CD14-positive monocyte (primary cell): ENCODE measurements at regions not wholly inside any gene's neighbourhood (a gene's known extent, or its start where the extent isn't known, plus 50 kb on each side); places are given as distances from the start of the nearest gene placed in this dataset.
"Not testable (repeated sequence)": the region's sequence is repeated elsewhere in the genome, so short reads cannot be mapped to it uniquely, and the experiment has no call there.

Experiments used
- DNase-seq, 3 donors: peaks; one replicate each; pipeline ENCODE4 v3.0.0-alpha.2; 2011 to 2022
- H2AFZ ChIP-seq: 2 replicates; pipeline ENCODE4 v1.6.0; 2012; ENCODE audit warnings: mild to moderate bottlenecking, low read depth, low read length, inconsistent platforms; ENCODE audit not compliant: insufficient read depth, poor library complexity, severe bottlenecking
- H3K27ac ChIP-seq, 2 donors: 1 replicate in 1 of 2; 2 replicates in 1 of 2; pipeline ENCODE4 v1.5.1; 2012 to 2013; ENCODE audit warnings: low read length in 2 of 2, control low read depth in 1 of 2, inconsistent platforms in 1 of 2, low read depth in 1 of 2, mild to moderate bottlenecking in 1 of 2
- H3K27me3 ChIP-seq, 2 donors: one replicate each; pipeline versions ENCODE4 v1.6.0 to v1.6.1; 2011 to 2013; ENCODE audit warnings: low read length in 2 of 2; ENCODE audit not compliant: control insufficient read depth in 2 of 2, insufficient read depth in 2 of 2
- H3K36me3 ChIP-seq, 2 donors: replicated peaks in 1 of 2; 1 replicate in 1 of 2; 2 replicates in 1 of 2; pipeline versions ENCODE4 v1.5.1 to v1.6.1; 2012 to 2013; ENCODE audit warnings: low read length in 2 of 2, control low read depth in 1 of 2, inconsistent platforms in 1 of 2, mild to moderate bottlenecking in 1 of 2; ENCODE audit not compliant: insufficient read depth in 2 of 2, control insufficient read depth in 1 of 2
- H3K4me1 ChIP-seq, 2 donors: 1 replicate in 1 of 2; 2 replicates in 1 of 2; pipeline versions ENCODE4 v1.5.1 to v1.6.1; 2012 to 2013; ENCODE audit warnings: low read length in 2 of 2, control low read depth in 1 of 2, inconsistent platforms in 1 of 2, mild to moderate bottlenecking in 1 of 2, moderate library complexity in 1 of 2; ENCODE audit not compliant: insufficient read depth in 2 of 2, control insufficient read depth in 1 of 2
- H3K4me2 ChIP-seq: replicated peaks from 2 replicates; pipeline ENCODE3; 2012; ENCODE audit warnings: low read length, moderate library complexity, mild to moderate bottlenecking; ENCODE audit not compliant: poor library complexity, severe bottlenecking; ENCODE audit errors: extremely low read depth
- H3K4me3 ChIP-seq, 3 experiments: fragments of 200-600 bp in 1 of 3; sonication (generic) in 1 of 3; replicated peaks in 1 of 3; 1 replicate in 2 of 3; 2 replicates in 1 of 3; pipeline ENCODE4 v1.5.1; 2011 to 2013; ENCODE audit warnings: low read length in 3 of 3, mild to moderate bottlenecking in 3 of 3, control low read depth in 2 of 3, low read depth in 2 of 3, inconsistent platforms in 1 of 3, moderate library complexity in 1 of 3
- H3K79me2 ChIP-seq: 2 replicates; pipeline ENCODE4 v1.6.0; 2012; ENCODE audit warnings: mild to moderate bottlenecking, control low read depth, inconsistent platforms, low read length, moderate library complexity; ENCODE audit not compliant: insufficient read depth
- H3K9ac ChIP-seq: 2 replicates; pipeline ENCODE4 v1.6.0; 2017; ENCODE audit warnings: low read length, mild to moderate bottlenecking; ENCODE audit not compliant: insufficient read depth, poor library complexity, severe bottlenecking
- H3K9me3 ChIP-seq, 2 donors: replicated peaks in 1 of 2; 1 replicate in 1 of 2; 2 replicates in 1 of 2; pipeline versions ENCODE4 v1.5.1 to v1.6.1; 2012 to 2013; ENCODE audit warnings: low read length in 2 of 2, control low read depth in 1 of 2; ENCODE audit not compliant: control insufficient read depth in 1 of 2, insufficient read depth in 1 of 2
- H4K20me1 ChIP-seq: 2 replicates; pipeline ENCODE4 v1.6.0; 2012; ENCODE audit warnings: mild to moderate bottlenecking, low read length, control low read depth, moderate library complexity; ENCODE audit not compliant: insufficient read depth
- H3K27ac Mint-ChIP-seq, 7 donors: one replicate each; pipeline ENCODE4 v1.8.0; 2020; ENCODE audit warnings: mild to moderate bottlenecking in 7 of 7, mixed read lengths in 7 of 7, moderate library complexity in 6 of 7, inconsistent platforms in 2 of 7
- H3K27me3 Mint-ChIP-seq, 3 donors: one replicate each; pipeline ENCODE4 v1.8.0; 2021 to 2022; ENCODE audit warnings: low read depth in 3 of 3, mild to moderate bottlenecking in 3 of 3, mixed read lengths in 3 of 3, moderate library complexity in 3 of 3, inconsistent platforms in 1 of 3
- H3K36me3 Mint-ChIP-seq, 2 donors: one replicate each; pipeline ENCODE4 v1.8.0; 2020; ENCODE audit warnings: mixed read lengths in 2 of 2, inconsistent platforms in 1 of 2, mild to moderate bottlenecking in 1 of 2
- H3K4me1 Mint-ChIP-seq: one replicate; pipeline ENCODE4 v1.8.0; 2020; ENCODE audit warnings: mild to moderate bottlenecking, mixed read lengths
- H3K4me3 Mint-ChIP-seq, 2 donors: one replicate each; pipeline ENCODE4 v1.8.0; 2020; ENCODE audit warnings: mild to moderate bottlenecking in 2 of 2, mixed read lengths in 2 of 2, moderate library complexity in 1 of 2
- H3K9me3 Mint-ChIP-seq, 7 donors: one replicate each; pipeline ENCODE4 v1.8.0; 2020 to 2022; ENCODE audit warnings: mixed read lengths in 7 of 7, mild to moderate bottlenecking in 6 of 7, moderate library complexity in 6 of 7, inconsistent platforms in 2 of 7
- WGBS: methylation state at CpG from one replicate; pipeline ENCODE4 v1.1.5; 2013; ENCODE audit warnings: missing lambda C conversion rate; ENCODE audit not compliant: insufficient coverage; 5-methylcytosine and 5-hydroxymethylcytosine counted together
- intact Hi-C, 2 donors: fragments of 100-400 bp; cut with micrococcal nuclease; formaldehyde crosslinking; loops; one replicate each; pipeline versions ENCODE4 v1.15.0 to v1.15.1; 2023
- TF ChIP-seq, protein P1 (sequence below): fragments of 200-600 bp; IDR thresholded peaks from one replicate; pipeline ENCODE4 v1.8.0; 2022; ENCODE audit warnings: antibody characterized with exemption, mild to moderate bottlenecking

GRCh38 chr2:128416806-128417205 is 98.1 kb upstream of the HS6ST1 start:
- Mint-ChIP-seq H3K4me3 (no peak overlapping the region), H3K27me3 (peaks cover 0 to 4% (median 2%) of the 10 kb centered on the region in 3 donors), H3K36me3 (no peaks in the 10 kb centered on the region), H3K4me1 (no peaks in the 10 kb centered on the region), H3K9me3 (peaks cover 0 to 9% (median 4%) of the 10 kb centered on the region in 7 donors), H3K27ac (no peak overlapping the region)
- H3K79me2 ChIP-seq, result no peaks in the 10 kb centered on the region
- TF ChIP-seq, protein P1, sequence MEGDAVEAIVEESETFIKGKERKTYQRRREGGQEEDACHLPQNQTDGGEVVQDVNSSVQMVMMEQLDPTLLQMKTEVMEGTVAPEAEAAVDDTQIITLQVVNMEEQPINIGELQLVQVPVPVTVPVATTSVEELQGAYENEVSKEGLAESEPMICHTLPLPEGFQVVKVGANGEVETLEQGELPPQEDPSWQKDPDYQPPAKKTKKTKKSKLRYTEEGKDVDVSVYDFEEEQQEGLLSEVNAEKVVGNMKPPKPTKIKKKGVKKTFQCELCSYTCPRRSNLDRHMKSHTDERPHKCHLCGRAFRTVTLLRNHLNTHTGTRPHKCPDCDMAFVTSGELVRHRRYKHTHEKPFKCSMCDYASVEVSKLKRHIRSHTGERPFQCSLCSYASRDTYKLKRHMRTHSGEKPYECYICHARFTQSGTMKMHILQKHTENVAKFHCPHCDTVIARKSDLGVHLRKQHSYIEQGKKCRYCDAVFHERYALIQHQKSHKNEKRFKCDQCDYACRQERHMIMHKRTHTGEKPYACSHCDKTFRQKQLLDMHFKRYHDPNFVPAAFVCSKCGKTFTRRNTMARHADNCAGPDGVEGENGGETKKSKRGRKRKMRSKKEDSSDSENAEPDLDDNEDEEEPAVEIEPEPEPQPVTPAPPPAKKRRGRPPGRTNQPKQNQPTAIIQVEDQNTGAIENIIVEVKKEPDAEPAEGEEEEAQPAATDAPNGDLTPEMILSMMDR, result no peak
- H3K27ac ChIP-seq, result no peak overlapping the region
- no peak overlapping the region for H2AFZ ChIP-seq
- H3K9me3 ChIP-seq, result no peaks in the 10 kb centered on the region
- 13% methylated on average over 3 of the region's 3 CpGs for WGBS
- H3K4me3 ChIP-seq, result no peak overlapping the region
- intact Hi-C loops, result no loop called here
- H3K9ac ChIP-seq, result no peak overlapping the region
- H3K4me1 ChIP-seq, result no peaks in the 10 kb centered on the region
- no peak overlapping the region for H3K4me2 ChIP-seq
- no peaks in the 10 kb centered on the region for H3K27me3 ChIP-seq
- DNase-seq, result no peak
- H3K36me3 ChIP-seq, result no peaks in the 10 kb centered on the region
- H4K20me1 ChIP-seq, result no peaks in the 10 kb centered on the region

GRCh38 chr2:128417264-128417663 is 98.6 kb upstream of the HS6ST1 start:
- not testable (repeated sequence) for H3K4me3 Mint-ChIP-seq, H3K36me3 Mint-ChIP-seq

More at GRCh38 chr2:128417264-128417663, 98.6 kb upstream of the HS6ST1 start:
- H3K27me3 Mint-ChIP-seq, H3K9me3 ChIP-seq, H3K4me1 ChIP-seq, H3K79me2 ChIP-seq, H2AFZ ChIP-seq, H3K27ac ChIP-seq, H3K27me3 ChIP-seq, H3K4me2 ChIP-seq, H4K20me1 ChIP-seq, H3K4me1 Mint-ChIP-seq, H3K9ac ChIP-seq, H3K36me3 ChIP-seq, DNase-seq, H3K27ac Mint-ChIP-seq, intact Hi-C loops, H3K4me3 ChIP-seq: not testable (repeated sequence)
- WGBS, result no CpG with 5 or more reads among the region's 11 CpGs
- H3K9me3 Mint-ChIP-seq, result peaks cover 3 to 13% (median 5%) of the 10 kb centered on the region in 7 donors
